WTC11 (cell line): ENCODE measurements at regions not wholly inside any gene's neighbourhood (a gene's known extent, or its start where the extent isn't known, plus 50 kb on each side); places are given as distances from the start of the nearest gene placed in this dataset.

Experiments used
- CREB1 ChIP-seq: sonication (generic); formaldehyde crosslinking; IDR thresholded peaks from 2 replicates; pipeline ENCODE4 v1.8.0; 2023; ENCODE audit warnings: mild to moderate bottlenecking, missing genetic modification reagents
- ESRRA ChIP-seq: sonication (generic); formaldehyde crosslinking; IDR thresholded peaks from 2 replicates; pipeline ENCODE4 v1.8.1; 2022; ENCODE audit warnings: mild to moderate bottlenecking, missing genetic modification reagents, borderline replicate concordance
- FOXJ3 ChIP-seq: sonication (generic); formaldehyde crosslinking; IDR thresholded peaks from 2 replicates; pipeline ENCODE4 v1.9.0; 2021; ENCODE audit warnings: missing genetic modification reagents, mild to moderate bottlenecking, borderline replicate concordance
- FOXP1 ChIP-seq: sonication (generic); formaldehyde crosslinking; IDR thresholded peaks from 2 replicates; pipeline ENCODE4 v1.8.0; 2022; ENCODE audit warnings: missing genetic modification reagents, mild to moderate bottlenecking, moderate library complexity, borderline replicate concordance
- TEAD1 ChIP-seq: sonication (generic); formaldehyde crosslinking; IDR thresholded peaks from 2 replicates; pipeline ENCODE4 v1.8.0; 2022; ENCODE audit warnings: mild to moderate bottlenecking, missing genetic modification reagents
- TP53 ChIP-seq: sonication (generic); formaldehyde crosslinking; IDR thresholded peaks from 2 replicates; pipeline ENCODE4 v1.8.1; 2023; ENCODE audit warnings: mild to moderate bottlenecking, missing genetic modification reagents
- ZNF317 ChIP-seq: sonication (generic); formaldehyde crosslinking; IDR thresholded peaks from 2 replicates; pipeline ENCODE4 v1.8.1; 2023; ENCODE audit warnings: low read depth, mild to moderate bottlenecking, moderate library complexity, missing genetic modification reagents, borderline replicate concordance
- TF ChIP-seq, protein P1 (sequence below): fragments of 200-600 bp; IDR thresholded peaks from 2 replicates; pipeline ENCODE4 v1.8.0; 2022; ENCODE audit warnings: antibody characterized with exemption
- TF ChIP-seq, protein P2 (sequence below): sonication (generic); formaldehyde crosslinking; IDR thresholded peaks from 2 replicates; pipeline ENCODE4 v1.8.0; 2022; ENCODE audit warnings: missing genetic modification reagents

DNA sequence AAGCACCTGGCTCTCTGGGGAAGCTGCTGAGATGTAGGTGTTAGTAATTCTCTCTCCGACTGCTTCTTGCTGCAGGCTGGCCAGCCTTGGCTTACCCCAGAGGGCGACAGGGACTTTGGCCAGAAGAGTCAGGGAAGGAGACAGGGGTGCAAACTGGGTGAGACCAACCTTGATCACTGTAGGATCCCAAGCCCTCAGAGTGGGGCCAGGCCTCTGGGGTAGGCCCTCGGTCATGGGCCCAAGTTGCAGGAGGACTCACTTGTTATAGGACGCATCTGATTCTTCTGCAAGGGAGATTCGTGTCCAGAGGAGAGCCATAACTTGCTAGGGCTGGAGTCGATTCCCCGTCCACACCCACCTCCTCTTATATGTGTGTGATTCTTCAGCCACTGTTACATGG is 111.7 kb upstream of the SIX3 start:
- TF ChIP-seq, protein P1, sequence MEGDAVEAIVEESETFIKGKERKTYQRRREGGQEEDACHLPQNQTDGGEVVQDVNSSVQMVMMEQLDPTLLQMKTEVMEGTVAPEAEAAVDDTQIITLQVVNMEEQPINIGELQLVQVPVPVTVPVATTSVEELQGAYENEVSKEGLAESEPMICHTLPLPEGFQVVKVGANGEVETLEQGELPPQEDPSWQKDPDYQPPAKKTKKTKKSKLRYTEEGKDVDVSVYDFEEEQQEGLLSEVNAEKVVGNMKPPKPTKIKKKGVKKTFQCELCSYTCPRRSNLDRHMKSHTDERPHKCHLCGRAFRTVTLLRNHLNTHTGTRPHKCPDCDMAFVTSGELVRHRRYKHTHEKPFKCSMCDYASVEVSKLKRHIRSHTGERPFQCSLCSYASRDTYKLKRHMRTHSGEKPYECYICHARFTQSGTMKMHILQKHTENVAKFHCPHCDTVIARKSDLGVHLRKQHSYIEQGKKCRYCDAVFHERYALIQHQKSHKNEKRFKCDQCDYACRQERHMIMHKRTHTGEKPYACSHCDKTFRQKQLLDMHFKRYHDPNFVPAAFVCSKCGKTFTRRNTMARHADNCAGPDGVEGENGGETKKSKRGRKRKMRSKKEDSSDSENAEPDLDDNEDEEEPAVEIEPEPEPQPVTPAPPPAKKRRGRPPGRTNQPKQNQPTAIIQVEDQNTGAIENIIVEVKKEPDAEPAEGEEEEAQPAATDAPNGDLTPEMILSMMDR, result no peak
- TF ChIP-seq ESRRA (CRISPR knock-in tag) (no peak), FOXP1 (CRISPR knock-in tag) (no peak), TEAD1 (CRISPR knock-in tag) (no peak), TP53 (CRISPR knock-in tag) (no peak), FOXJ3 (CRISPR knock-in tag) (no peak), ZNF317 (CRISPR knock-in tag) (no peak), CREB1 (CRISPR knock-in tag) (no peak)
- TF ChIP-seq, protein P2, sequence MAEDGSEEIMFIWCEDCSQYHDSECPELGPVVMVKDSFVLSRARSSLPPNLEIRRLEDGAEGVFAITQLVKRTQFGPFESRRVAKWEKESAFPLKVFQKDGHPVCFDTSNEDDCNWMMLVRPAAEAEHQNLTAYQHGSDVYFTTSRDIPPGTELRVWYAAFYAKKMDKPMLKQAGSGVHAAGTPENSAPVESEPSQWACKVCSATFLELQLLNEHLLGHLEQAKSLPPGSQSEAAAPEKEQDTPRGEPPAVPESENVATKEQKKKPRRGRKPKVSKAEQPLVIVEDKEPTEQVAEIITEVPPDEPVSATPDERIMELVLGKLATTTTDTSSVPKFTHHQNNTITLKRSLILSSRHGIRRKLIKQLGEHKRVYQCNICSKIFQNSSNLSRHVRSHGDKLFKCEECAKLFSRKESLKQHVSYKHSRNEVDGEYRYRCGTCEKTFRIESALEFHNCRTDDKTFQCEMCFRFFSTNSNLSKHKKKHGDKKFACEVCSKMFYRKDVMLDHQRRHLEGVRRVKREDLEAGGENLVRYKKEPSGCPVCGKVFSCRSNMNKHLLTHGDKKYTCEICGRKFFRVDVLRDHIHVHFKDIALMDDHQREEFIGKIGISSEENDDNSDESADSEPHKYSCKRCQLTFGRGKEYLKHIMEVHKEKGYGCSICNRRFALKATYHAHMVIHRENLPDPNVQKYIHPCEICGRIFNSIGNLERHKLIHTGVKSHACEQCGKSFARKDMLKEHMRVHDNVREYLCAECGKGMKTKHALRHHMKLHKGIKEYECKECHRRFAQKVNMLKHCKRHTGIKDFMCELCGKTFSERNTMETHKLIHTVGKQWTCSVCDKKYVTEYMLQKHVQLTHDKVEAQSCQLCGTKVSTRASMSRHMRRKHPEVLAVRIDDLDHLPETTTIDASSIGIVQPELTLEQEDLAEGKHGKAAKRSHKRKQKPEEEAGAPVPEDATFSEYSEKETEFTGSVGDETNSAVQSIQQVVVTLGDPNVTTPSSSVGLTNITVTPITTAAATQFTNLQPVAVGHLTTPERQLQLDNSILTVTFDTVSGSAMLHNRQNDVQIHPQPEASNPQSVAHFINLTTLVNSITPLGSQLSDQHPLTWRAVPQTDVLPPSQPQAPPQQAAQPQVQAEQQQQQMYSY (CRISPR knock-in tag), result no peak
